ENCODE measurements at regions not wholly inside any gene's neighbourhood (a gene's known extent, or its start where the extent isn't known, plus 50 kb on each side); places are given as distances from the start of the nearest gene placed in this dataset.
A peak's percentile ranks its signal among the peaks of the same experiment; 100 is the strongest.
"Not testable (repeated sequence)": the region's sequence is repeated elsewhere in the genome, so short reads cannot be mapped to it uniquely, and the experiment has no call there.

DNA sequence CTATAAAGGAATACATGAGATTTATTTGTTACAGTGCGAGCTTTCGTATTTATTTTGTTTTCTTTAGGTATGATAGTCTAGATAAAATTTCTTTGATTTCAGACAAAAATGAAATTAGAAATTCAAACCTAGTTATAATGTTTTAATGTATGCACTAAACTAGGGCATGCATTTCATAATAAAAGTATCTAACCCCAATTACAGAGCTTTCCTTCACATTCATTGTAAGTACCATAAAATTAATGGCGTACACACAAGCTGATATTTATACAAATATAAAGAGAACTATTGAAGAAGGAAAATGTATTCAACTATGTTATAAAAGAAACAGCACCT is 120.2 kb downstream of the GXYLT1 start:
- no peaks in the 10 kb centered on the region for H3K36me3 Mint-ChIP-seq
- H3K9me3 Mint-ChIP-seq = no peaks in the 10 kb centered on the region
- ChIA-PET CTCF (interaction anchor here (0.7 to 2.0 kb wide), 20 partner anchors 9 to 1078 kb away, joined by 3 to 11 read pairs (median 4); no protein-coding TSS in a partner anchor), POLR2A (no interaction called here)
- H3K27ac Mint-ChIP-seq = no peak overlapping the region
- H3K4me3 Mint-ChIP-seq = no peak overlapping the region
- no peak for DNase-seq (ENCODE audit: low spot score)
- no peak for TF ChIP-seq CREB1 (CRISPR knock-in tag; IDR thresholded peaks at IDR 0.05)
- TF ChIP-seq, protein P1, sequence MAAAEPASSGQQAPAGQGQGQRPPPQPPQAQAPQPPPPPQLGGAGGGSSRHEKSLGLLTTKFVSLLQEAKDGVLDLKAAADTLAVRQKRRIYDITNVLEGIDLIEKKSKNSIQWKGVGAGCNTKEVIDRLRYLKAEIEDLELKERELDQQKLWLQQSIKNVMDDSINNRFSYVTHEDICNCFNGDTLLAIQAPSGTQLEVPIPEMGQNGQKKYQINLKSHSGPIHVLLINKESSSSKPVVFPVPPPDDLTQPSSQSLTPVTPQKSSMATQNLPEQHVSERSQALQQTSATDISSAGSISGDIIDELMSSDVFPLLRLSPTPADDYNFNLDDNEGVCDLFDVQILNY (CRISPR knock-in tag; IDR thresholded peaks at IDR 0.05) = 0 out of 2 replicates have a peak, but pooled peaks have one; percentile 11
- H3K4me1 Mint-ChIP-seq = peaks cover 10% of the 10 kb centered on the region
- H3K27me3 Mint-ChIP-seq (ENCODE audit: low read depth) = peaks cover 27% of the 10 kb centered on the region
- no peak for ATAC-seq

DNA sequence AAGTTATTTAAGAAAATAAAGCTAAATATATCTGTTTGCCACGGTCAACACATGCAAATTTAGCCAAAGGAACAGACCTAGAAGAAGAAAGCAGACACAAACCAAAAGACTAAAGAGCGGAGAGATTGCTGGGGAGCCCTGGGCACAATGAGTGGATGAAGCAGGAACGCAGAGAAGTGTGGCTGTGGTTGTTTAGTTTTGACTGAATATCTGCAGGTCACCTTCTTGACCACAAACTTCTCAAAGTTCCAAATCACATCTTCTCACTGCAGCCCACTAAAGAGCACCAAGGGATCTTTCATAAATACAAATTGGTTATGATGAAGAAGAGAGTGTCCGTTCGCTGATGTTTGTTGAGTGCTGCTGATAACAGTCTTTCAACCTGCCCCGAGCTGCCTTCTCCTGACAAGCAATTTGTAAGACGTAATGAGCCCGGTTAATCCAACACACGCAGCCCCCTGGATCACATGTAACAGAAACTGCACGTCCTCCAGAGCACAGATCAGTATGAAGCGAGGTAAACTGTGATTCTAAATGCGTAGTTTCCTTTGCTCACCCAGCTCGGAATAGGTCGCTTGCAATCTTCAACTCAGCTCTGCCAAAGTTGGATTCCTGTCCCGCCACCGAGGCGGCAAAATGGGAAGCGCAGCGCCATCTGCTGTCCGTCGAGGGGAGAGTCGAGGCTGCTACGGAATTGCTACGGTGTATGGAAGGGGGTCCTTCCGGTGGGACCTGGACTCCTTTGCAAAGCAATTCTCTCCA is 120.8 kb downstream of the GXYLT1 start:
- Mint-ChIP-seq H3K36me3 (no peaks in the 10 kb centered on the region), H3K4me1 (peaks cover 11% of the 10 kb centered on the region), H3K4me3 (peak overlapping the region; percentile 55), H3K27ac (no peak overlapping the region), H3K9me3 (no peaks in the 10 kb centered on the region), H3K27me3 (ENCODE audit: low read depth) (peaks cover 31% of the 10 kb centered on the region)
- ChIA-PET CTCF (interaction anchor here (0.6 to 2.0 kb wide), 28 partner anchors 8 to 1078 kb away, joined by 3 to 11 read pairs (median 4); no protein-coding TSS in a partner anchor), POLR2A (no interaction called here)
- peak; percentile 96 for ATAC-seq
- peak; percentile 83 for DNase-seq (ENCODE audit: low spot score)
- TF ChIP-seq, protein P2, sequence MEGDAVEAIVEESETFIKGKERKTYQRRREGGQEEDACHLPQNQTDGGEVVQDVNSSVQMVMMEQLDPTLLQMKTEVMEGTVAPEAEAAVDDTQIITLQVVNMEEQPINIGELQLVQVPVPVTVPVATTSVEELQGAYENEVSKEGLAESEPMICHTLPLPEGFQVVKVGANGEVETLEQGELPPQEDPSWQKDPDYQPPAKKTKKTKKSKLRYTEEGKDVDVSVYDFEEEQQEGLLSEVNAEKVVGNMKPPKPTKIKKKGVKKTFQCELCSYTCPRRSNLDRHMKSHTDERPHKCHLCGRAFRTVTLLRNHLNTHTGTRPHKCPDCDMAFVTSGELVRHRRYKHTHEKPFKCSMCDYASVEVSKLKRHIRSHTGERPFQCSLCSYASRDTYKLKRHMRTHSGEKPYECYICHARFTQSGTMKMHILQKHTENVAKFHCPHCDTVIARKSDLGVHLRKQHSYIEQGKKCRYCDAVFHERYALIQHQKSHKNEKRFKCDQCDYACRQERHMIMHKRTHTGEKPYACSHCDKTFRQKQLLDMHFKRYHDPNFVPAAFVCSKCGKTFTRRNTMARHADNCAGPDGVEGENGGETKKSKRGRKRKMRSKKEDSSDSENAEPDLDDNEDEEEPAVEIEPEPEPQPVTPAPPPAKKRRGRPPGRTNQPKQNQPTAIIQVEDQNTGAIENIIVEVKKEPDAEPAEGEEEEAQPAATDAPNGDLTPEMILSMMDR (IDR thresholded peaks at IDR 0.05) = peak; percentile 86
- TF ChIP-seq, protein P1 (CRISPR knock-in tag; IDR thresholded peaks at IDR 0.05) = 0 out of 2 replicates have a peak, but pooled peaks have one; percentile 37
- TF ChIP-seq, protein P3, sequence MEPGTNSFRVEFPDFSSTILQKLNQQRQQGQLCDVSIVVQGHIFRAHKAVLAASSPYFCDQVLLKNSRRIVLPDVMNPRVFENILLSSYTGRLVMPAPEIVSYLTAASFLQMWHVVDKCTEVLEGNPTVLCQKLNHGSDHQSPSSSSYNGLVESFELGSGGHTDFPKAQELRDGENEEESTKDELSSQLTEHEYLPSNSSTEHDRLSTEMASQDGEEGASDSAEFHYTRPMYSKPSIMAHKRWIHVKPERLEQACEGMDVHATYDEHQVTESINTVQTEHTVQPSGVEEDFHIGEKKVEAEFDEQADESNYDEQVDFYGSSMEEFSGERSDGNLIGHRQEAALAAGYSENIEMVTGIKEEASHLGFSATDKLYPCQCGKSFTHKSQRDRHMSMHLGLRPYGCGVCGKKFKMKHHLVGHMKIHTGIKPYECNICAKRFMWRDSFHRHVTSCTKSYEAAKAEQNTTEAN (CRISPR knock-in tag; IDR thresholded peaks at IDR 0.05) = no peak
- TF ChIP-seq TEAD1 (CRISPR knock-in tag; IDR thresholded peaks at IDR 0.05) = 0 out of 2 replicates have a peak, but pooled peaks have one; percentile 21

DNA sequence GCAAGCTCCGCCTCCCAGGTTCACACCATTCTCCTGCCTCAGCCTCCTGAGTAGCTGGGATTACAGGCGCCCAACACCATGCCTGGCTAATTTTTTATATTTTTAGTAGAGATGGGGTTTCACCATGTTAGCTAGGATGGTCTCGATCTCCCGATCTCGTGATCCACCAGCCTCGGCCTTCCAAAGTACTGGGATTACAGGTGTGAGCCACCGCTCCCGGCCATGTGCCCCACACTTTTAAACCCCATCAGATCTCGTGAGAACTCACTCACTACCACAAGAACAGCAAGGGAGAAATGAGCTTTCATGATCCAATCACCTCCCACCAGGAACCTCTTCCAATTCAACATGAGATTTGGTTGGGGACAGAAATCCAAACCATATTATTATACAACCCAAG is 122.7 kb downstream of the GXYLT1 start:
- peaks cover 11% of the 10 kb centered on the region for H3K4me1 Mint-ChIP-seq
- H3K27me3 Mint-ChIP-seq (ENCODE audit: low read depth) = peaks cover 48% of the 10 kb centered on the region
- H3K36me3 Mint-ChIP-seq; H3K4me3 Mint-ChIP-seq; ATAC-seq; DNase-seq (ENCODE audit: low spot score); H3K27ac Mint-ChIP-seq; H3K9me3 Mint-ChIP-seq; POLR2A ChIA-PET; CTCF ChIA-PET: not testable (repeated sequence)

DNA sequence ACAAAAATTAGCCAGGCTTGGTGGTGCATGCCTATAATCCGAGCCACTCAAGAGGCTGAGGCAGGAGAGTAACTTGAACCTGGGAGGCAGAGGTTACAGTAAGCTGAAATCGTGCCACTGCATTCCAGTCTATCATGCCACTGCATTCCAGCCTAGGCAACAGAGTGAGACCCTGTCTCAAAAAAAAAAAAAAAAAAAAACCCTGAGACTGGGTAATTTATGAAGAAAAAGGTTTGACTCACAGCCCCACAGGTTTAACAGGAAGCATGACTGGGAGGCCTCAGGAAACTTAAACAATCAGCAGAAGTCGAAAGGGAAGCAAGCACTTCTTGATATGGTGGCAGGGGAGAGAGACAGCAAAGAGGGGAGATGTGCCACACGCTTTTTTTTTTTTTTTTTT is 123.2 kb downstream of the GXYLT1 start:
- Mint-ChIP-seq H3K4me3 (no peak overlapping the region), H3K36me3 (no peaks in the 10 kb centered on the region), H3K27ac (no peak overlapping the region), H3K9me3 (no peaks in the 10 kb centered on the region), H3K27me3 (ENCODE audit: low read depth) (peaks cover 51% of the 10 kb centered on the region), H3K4me1 (peaks cover 11% of the 10 kb centered on the region)
- POLR2A ChIA-PET = no interaction called here
- DNase-seq (ENCODE audit: low spot score) = no peak
- TF ChIP-seq ESRRA (CRISPR knock-in tag; IDR thresholded peaks at IDR 0.05; ENCODE audit: borderline replicate concordance) = no peak
- TF ChIP-seq, protein P4, sequence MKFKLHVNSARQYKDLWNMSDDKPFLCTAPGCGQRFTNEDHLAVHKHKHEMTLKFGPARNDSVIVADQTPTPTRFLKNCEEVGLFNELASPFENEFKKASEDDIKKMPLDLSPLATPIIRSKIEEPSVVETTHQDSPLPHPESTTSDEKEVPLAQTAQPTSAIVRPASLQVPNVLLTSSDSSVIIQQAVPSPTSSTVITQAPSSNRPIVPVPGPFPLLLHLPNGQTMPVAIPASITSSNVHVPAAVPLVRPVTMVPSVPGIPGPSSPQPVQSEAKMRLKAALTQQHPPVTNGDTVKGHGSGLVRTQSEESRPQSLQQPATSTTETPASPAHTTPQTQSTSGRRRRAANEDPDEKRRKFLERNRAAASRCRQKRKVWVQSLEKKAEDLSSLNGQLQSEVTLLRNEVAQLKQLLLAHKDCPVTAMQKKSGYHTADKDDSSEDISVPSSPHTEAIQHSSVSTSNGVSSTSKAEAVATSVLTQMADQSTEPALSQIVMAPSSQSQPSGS (CRISPR knock-in tag; IDR thresholded peaks at IDR 0.05; ENCODE audit: borderline replicate concordance, low read depth) = no peak
- TF ChIP-seq, protein P5, sequence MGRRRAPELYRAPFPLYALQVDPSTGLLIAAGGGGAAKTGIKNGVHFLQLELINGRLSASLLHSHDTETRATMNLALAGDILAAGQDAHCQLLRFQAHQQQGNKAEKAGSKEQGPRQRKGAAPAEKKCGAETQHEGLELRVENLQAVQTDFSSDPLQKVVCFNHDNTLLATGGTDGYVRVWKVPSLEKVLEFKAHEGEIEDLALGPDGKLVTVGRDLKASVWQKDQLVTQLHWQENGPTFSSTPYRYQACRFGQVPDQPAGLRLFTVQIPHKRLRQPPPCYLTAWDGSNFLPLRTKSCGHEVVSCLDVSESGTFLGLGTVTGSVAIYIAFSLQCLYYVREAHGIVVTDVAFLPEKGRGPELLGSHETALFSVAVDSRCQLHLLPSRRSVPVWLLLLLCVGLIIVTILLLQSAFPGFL (CRISPR knock-in tag; IDR thresholded peaks at IDR 0.05; ENCODE audit: borderline replicate concordance) = no peak
- no peak for TF ChIP-seq ZNF219 (CRISPR knock-in tag; IDR thresholded peaks at IDR 0.05; ENCODE audit: borderline replicate concordance)
- no peak for ATAC-seq
- CTCF ChIA-PET = no interaction called here

All from WTC11 (cell line).